GDM1 (cell line): ENCODE measurements at regions not wholly inside any gene's neighbourhood (a gene's known extent, or its start where the extent isn't known, plus 50 kb on each side); places are given as distances from the start of the nearest gene placed in this dataset.
"Not testable (repeated sequence)": the region's sequence is repeated elsewhere in the genome, so short reads cannot be mapped to it uniquely, and the experiment has no call there.

Experiments used
- DNase-seq: peaks from one replicate; lab custom pipeline; 2025; lab: John Stamatoyannopoulos, UW

- no peak for DNase-seq
Measured at GRCh38 chr6:134821928-134822864, 127.7 kb downstream of the ALDH8A1 start.

- no peak for DNase-seq
Measured at GRCh38 chr6:134821397-134821796, 128.5 kb downstream of the ALDH8A1 start.

GRCh38 chr6:134819863-134820800 is 129.8 kb downstream of the ALDH8A1 start:
- DNase-seq, result no peak

GRCh38 chr6:134819236-134819635 is 130.7 kb downstream of the ALDH8A1 start:
- no peak for DNase-seq

- no peak for DNase-seq
Measured at GRCh38 chr6:134817448-134817847, 132.5 kb downstream of the ALDH8A1 start.

- DNase-seq, result no peak
Measured at GRCh38 chr6:134816780-134817179, 133.1 kb downstream of the ALDH8A1 start.

GRCh38 chr6:134816300-134816699 is 133.6 kb downstream of the ALDH8A1 start:
- no peak for DNase-seq

- DNase-seq, result no peak
Measured at GRCh38 chr6:134814076-134814695, 135.7 kb downstream of the ALDH8A1 start.

GRCh38 chr6:134813146-134813545 is 136.8 kb downstream of the ALDH8A1 start:
- DNase-seq, result no peak

GRCh38 chr6:134810402-134810801 is 139.5 kb downstream of the ALDH8A1 start:
- DNase-seq, result no peak

GRCh38 chr6:134809130-134809529 is 140.8 kb downstream of the ALDH8A1 start:
- DNase-seq, result no peak

- DNase-seq, result no peak
Measured at GRCh38 chr6:134806180-134806798, 143.6 kb downstream of the ALDH8A1 start.

- no peak for DNase-seq
Measured at GRCh38 chr6:134805168-134805567, 144.7 kb downstream of the ALDH8A1 start.

- not testable (repeated sequence) for DNase-seq
Measured at GRCh38 chr6:134804311-134804710, 145.6 kb downstream of the ALDH8A1 start.

- DNase-seq, result no peak
Measured at GRCh38 chr6:134802426-134803058, 147.4 kb downstream of the ALDH8A1 start.

- DNase-seq, result no peak
Measured at GRCh38 chr6:134797400-134798113, 152.3 kb downstream of the ALDH8A1 start.

GRCh38 chr6:134795691-134796090 is 154.2 kb downstream of the ALDH8A1 start:
- no peak for DNase-seq

- no peak for DNase-seq
Measured at GRCh38 chr6:134795001-134795400, 154.9 kb downstream of the ALDH8A1 start.

GRCh38 chr6:134791243-134791843 is 158.6 kb downstream of the ALDH8A1 start:
- DNase-seq, result not testable (repeated sequence)

- no peak for DNase-seq
Measured at GRCh38 chr6:134787261-134787877, 162.5 kb downstream of the ALDH8A1 start.
